PC-3 (cell line): ENCODE measurements at regions not wholly inside any gene's neighbourhood (a gene's known extent, or its start where the extent isn't known, plus 50 kb on each side); places are given as distances from the start of the nearest gene placed in this dataset.

Experiments
- CTCF ChIP-seq: fragments of 300-600 bp; sonication (generic); conservative IDR thresholded peaks from 2 replicates; pipeline ENCODE4 v1.5.1; 2017; ENCODE audit warnings: antibody characterized with exemption, low read depth, mild to moderate bottlenecking, low read length
- EZH2 ChIP-seq: fragments of 300-600 bp; sonication (generic); IDR thresholded peaks from one replicate; pipeline ENCODE4 v1.6.1; 2017; ENCODE audit warnings: antibody characterized with exemption, mild to moderate bottlenecking, low read length; ENCODE audit not compliant: unreplicated experiment

GRCh38 chr6:40860443-40860842 is 178.6 kb downstream of the UNC5CL start:
- TF ChIP-seq EZH2 (no peak), CTCF (no peak)
